ENCODE measurements at regions not wholly inside any gene's neighbourhood (a gene's known extent, or its start where the extent isn't known, plus 50 kb on each side); places are given as distances from the start of the nearest gene placed in this dataset.

- TF ChIP-seq EZH2phosphoT487 (IDR thresholded peaks at IDR 0.05; ENCODE audit: low read length) (no peak), EZH2 (optimal IDR thresholded peaks at IDR 0.05; ENCODE audit: low read depth, low read length) (no peak), CTCF (IDR thresholded peaks at IDR 0.05; ENCODE audit: low read length) (no peak)
- Histone ChIP-seq H3K9me2 (replicated peaks; ENCODE audit: insufficient read depth, low read length) (no peaks in the 10 kb centered on the region), H3K4me3 (ENCODE audit: low read length) (no peak overlapping the region), H4K20me1 (ENCODE audit: insufficient read depth, low read length) (no peaks in the 10 kb centered on the region), H3F3A (ENCODE audit: insufficient read depth, low read length) (no peaks in the 10 kb centered on the region), H3K79me2 (ENCODE audit: low read length) (no peaks in the 10 kb centered on the region), H3K27ac (ENCODE audit: low read length) (no peak overlapping the region), H2AFZ (ENCODE audit: low read length) (no peak overlapping the region), H3K4me1 (ENCODE audit: low read length) (no peaks in the 10 kb centered on the region), H3K9me3 (replicated peaks; ENCODE audit: insufficient read depth, low read length) (no peaks in the 10 kb centered on the region), H3K4me2 (ENCODE audit: low read depth, low read length) (no peak overlapping the region), H3K36me3 (replicated peaks; ENCODE audit: insufficient read depth, low read length) (no peaks in the 10 kb centered on the region), H3K9ac (ENCODE audit: low read length) (no peak overlapping the region), H3K27me3 (replicated peaks; ENCODE audit: insufficient read depth, low read length) (no peaks in the 10 kb centered on the region)
- no peak for DNase-seq
Observed at GRCh38 chr5:54860321-54860720, 125.1 kb downstream of the ESM1 start.

- Histone ChIP-seq H3F3A (ENCODE audit: insufficient read depth, low read length) (no peaks in the 10 kb centered on the region), H3K9me2 (replicated peaks; ENCODE audit: insufficient read depth, low read length) (no peaks in the 10 kb centered on the region), H3K79me2 (ENCODE audit: low read length) (no peaks in the 10 kb centered on the region), H3K9ac (ENCODE audit: low read length) (no peak overlapping the region), H3K4me1 (ENCODE audit: low read length) (no peaks in the 10 kb centered on the region), H3K27ac (ENCODE audit: low read length) (no peak overlapping the region), H3K4me2 (ENCODE audit: low read depth, low read length) (no peak overlapping the region), H3K4me3 (ENCODE audit: low read length) (no peak overlapping the region), H4K20me1 (ENCODE audit: insufficient read depth, low read length) (no peaks in the 10 kb centered on the region), H3K27me3 (replicated peaks; ENCODE audit: insufficient read depth, low read length) (no peaks in the 10 kb centered on the region), H3K36me3 (replicated peaks; ENCODE audit: insufficient read depth, low read length) (no peaks in the 10 kb centered on the region), H3K9me3 (replicated peaks; ENCODE audit: insufficient read depth, low read length) (no peaks in the 10 kb centered on the region), H2AFZ (ENCODE audit: low read length) (no peak overlapping the region)
- DNase-seq, result no peak
- TF ChIP-seq EZH2phosphoT487 (IDR thresholded peaks at IDR 0.05; ENCODE audit: low read length) (no peak), EZH2 (optimal IDR thresholded peaks at IDR 0.05; ENCODE audit: low read depth, low read length) (no peak), CTCF (IDR thresholded peaks at IDR 0.05; ENCODE audit: low read length) (no peak)
Observed at GRCh38 chr5:54859316-54859715, 126.1 kb downstream of the ESM1 start.

- TF ChIP-seq EZH2phosphoT487 (IDR thresholded peaks at IDR 0.05; ENCODE audit: low read length) (no peak), CTCF (IDR thresholded peaks at IDR 0.05; ENCODE audit: low read length) (no peak), EZH2 (optimal IDR thresholded peaks at IDR 0.05; ENCODE audit: low read depth, low read length) (no peak)
- no peak overlapping the region for H3K4me3 ChIP-seq (ENCODE audit: low read length)
- H2AFZ ChIP-seq (ENCODE audit: low read length), result no peak overlapping the region
- no peak overlapping the region for H3K9ac ChIP-seq (ENCODE audit: low read length)
- no peaks in the 10 kb centered on the region for H3K9me2 ChIP-seq (replicated peaks; ENCODE audit: insufficient read depth, low read length)
- H3K4me1 ChIP-seq (ENCODE audit: low read length), result no peaks in the 10 kb centered on the region
- H4K20me1 ChIP-seq (ENCODE audit: insufficient read depth, low read length), result no peaks in the 10 kb centered on the region
- H3K27me3 ChIP-seq (replicated peaks; ENCODE audit: insufficient read depth, low read length), result no peaks in the 10 kb centered on the region
- H3K79me2 ChIP-seq (ENCODE audit: low read length), result no peaks in the 10 kb centered on the region
- H3K9me3 ChIP-seq (replicated peaks; ENCODE audit: insufficient read depth, low read length), result no peaks in the 10 kb centered on the region
- no peaks in the 10 kb centered on the region for H3K36me3 ChIP-seq (replicated peaks; ENCODE audit: insufficient read depth, low read length)
- no peaks in the 10 kb centered on the region for H3F3A ChIP-seq (ENCODE audit: insufficient read depth, low read length)
- no peak overlapping the region for H3K27ac ChIP-seq (ENCODE audit: low read length)
- H3K4me2 ChIP-seq (ENCODE audit: low read depth, low read length), result no peak overlapping the region
- DNase-seq, result no peak
Observed at GRCh38 chr5:54854883-54855581, 130.4 kb downstream of the ESM1 start.
